Thoracic aorta (tissue), 2 donors: ENCODE measurements at regions not wholly inside any gene's neighbourhood (a gene's known extent, or its start where the extent isn't known, plus 50 kb on each side); places are given as distances from the start of the nearest gene placed in this dataset.

Experiments used
- ATAC-seq: fragments of 150-250 bp; one replicate; pipeline ENCODE4 v1.8.0; 2017; ENCODE audit warnings: low read depth; ENCODE audit not compliant: insufficient number of reproducible peaks, low FRiP score
- DNase-seq: peaks from one replicate; pipeline ENCODE4 v3.0.0-alpha.2; 2020; ENCODE audit warnings: low spot score
- H3K27ac ChIP-seq, 2 donors: fragments of 200-600 bp; sonication (generic); 1 replicate in 1 of 2; 2 replicates in 1 of 2; pipeline ENCODE4 v1.5.1; 2016; ENCODE audit warnings: mild to moderate bottlenecking in 2 of 2, moderate library complexity in 2 of 2
- H3K27me3 ChIP-seq: fragments of 200-600 bp; sonication (generic); replicated peaks from 2 replicates; pipeline ENCODE4 v1.6.0; 2016; ENCODE audit warnings: mild to moderate bottlenecking; ENCODE audit not compliant: insufficient read depth
- H3K36me3 ChIP-seq: fragments of 200-600 bp; sonication (generic); one replicate; pipeline ENCODE4 v1.5.1; 2016
- H3K4me1 ChIP-seq, 2 donors: fragments of 200-600 bp; sonication (generic); 1 replicate in 1 of 2; 2 replicates in 1 of 2; pipeline versions ENCODE4 v1.5.1 to v1.6.0; 2016; ENCODE audit warnings: low read depth in 2 of 2, mild to moderate bottlenecking in 1 of 2; ENCODE audit not compliant: control insufficient read depth in 1 of 2
- H3K4me3 ChIP-seq: fragments of 200-600 bp; sonication (generic); 2 replicates; pipeline ENCODE4 v1.5.1; 2016; ENCODE audit warnings: mild to moderate bottlenecking
- H3K9me3 ChIP-seq: fragments of 200-600 bp; sonication (generic); 2 replicates; pipeline ENCODE4 v1.5.1; 2016
- CTCF ChIP-seq: fragments of 200-600 bp; sonication (generic); IDR thresholded peaks from one replicate; pipeline ENCODE4 v1.5.1; 2019; ENCODE audit warnings: antibody characterized with exemption

GRCh38 chr10:81820418-81820817 is 54.6 kb upstream of the NRG3 start:
- H3K4me3 ChIP-seq = no peak overlapping the region
- DNase-seq (no peak), ATAC-seq (no peak)
- no peaks in the 10 kb centered on the region for H3K9me3 ChIP-seq
- H3K4me1 ChIP-seq = no peaks in the 10 kb centered on the region
- H3K27me3 ChIP-seq = no peaks in the 10 kb centered on the region
- H3K36me3 ChIP-seq = no peaks in the 10 kb centered on the region
- no peak overlapping the region for H3K27ac ChIP-seq
- no peak for TF ChIP-seq CTCF
